Endothelial cell of umbilical vein (primary cell): ENCODE measurements at regions not wholly inside any gene's neighbourhood (a gene's known extent, or its start where the extent isn't known, plus 50 kb on each side); places are given as distances from the start of the nearest gene placed in this dataset.

ENCODE experiments used
- EZH2 ChIP-seq: IDR thresholded peaks from 2 replicates; pipeline ENCODE4 v1.6.1; 2012; ENCODE audit warnings: borderline replicate concordance, low read depth, mild to moderate bottlenecking, moderate library complexity, low read length, inconsistent platforms; ENCODE audit not compliant: severe bottlenecking
- FOS ChIP-seq: IDR thresholded peaks from 2 replicates; pipeline ENCODE4 v1.6.1; 2011; ENCODE audit warnings: mild to moderate bottlenecking, low read length, moderate library complexity, borderline replicate concordance; ENCODE audit not compliant: insufficient read depth
- GATA2 ChIP-seq: IDR thresholded peaks from 2 replicates; pipeline ENCODE4 v1.7.0; 2011; ENCODE audit warnings: low read depth, mild to moderate bottlenecking, moderate library complexity, mixed read lengths, low read length; ENCODE audit not compliant: insufficient read length, insufficient read depth
- JUN ChIP-seq: IDR thresholded peaks from 2 replicates; pipeline ENCODE4 v1.6.1; 2011; ENCODE audit warnings: borderline replicate concordance, low read depth; ENCODE audit not compliant: insufficient read length, insufficient read depth
- MYC ChIP-seq: IDR thresholded peaks from one replicate; pipeline ENCODE4 v1.6.1; 2011; ENCODE audit warnings: mild to moderate bottlenecking, low read depth, low read length
- POLR2A ChIP-seq: IDR thresholded peaks from 2 replicates; pipeline ENCODE4 v1.6.1; 2012; ENCODE audit warnings: low read depth, mild to moderate bottlenecking, control low read depth, low read length
- POLR2AphosphoS5 ChIP-seq: IDR thresholded peaks from 2 replicates; pipeline ENCODE4 v1.6.1; 2012; ENCODE audit warnings: low read depth, mild to moderate bottlenecking, control low read depth, low read length, moderate library complexity; ENCODE audit not compliant: insufficient read depth
- TF ChIP-seq, protein P1 (sequence below): IDR thresholded peaks from 2 replicates; pipeline ENCODE4 v1.6.1; 2011; ENCODE audit not compliant: insufficient read depth, insufficient read length
- TF ChIP-seq, protein P2 (sequence below), 2 donors: IDR thresholded peaks; 1 replicate in 1 of 2; 2 replicates in 1 of 2; pipeline ENCODE4 v1.5.1; 2011; ENCODE audit warnings: low read length in 2 of 2, mild to moderate bottlenecking in 2 of 2, moderate library complexity in 2 of 2, control low read depth in 1 of 2, inconsistent platforms in 1 of 2, low read depth in 1 of 2; ENCODE audit not compliant: insufficient read depth in 1 of 2; ENCODE audit errors: extremely low read depth in 1 of 2

DNA sequence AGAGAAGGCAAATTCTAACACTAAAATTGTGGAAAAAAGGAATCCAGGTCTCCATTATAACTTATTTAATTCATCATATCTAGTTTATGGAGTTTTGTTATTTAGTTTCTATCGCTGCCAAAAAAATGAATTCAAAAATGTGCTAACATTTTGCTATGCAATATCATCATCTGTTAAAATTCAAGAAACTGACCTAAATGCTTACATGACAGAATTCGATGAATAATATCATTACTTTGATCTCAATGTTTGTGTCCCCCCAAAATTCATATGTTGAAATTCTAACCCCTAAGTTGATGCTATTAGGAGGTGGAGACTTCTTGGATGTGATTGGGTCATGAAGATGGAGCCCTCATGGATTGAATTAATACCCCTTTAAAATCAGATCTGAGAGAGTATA, 775.0 kb downstream of the PCDH17 start:
- TF ChIP-seq, protein P1, sequence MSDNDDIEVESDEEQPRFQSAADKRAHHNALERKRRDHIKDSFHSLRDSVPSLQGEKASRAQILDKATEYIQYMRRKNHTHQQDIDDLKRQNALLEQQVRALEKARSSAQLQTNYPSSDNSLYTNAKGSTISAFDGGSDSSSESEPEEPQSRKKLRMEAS = no peak
- TF ChIP-seq, protein P2, sequence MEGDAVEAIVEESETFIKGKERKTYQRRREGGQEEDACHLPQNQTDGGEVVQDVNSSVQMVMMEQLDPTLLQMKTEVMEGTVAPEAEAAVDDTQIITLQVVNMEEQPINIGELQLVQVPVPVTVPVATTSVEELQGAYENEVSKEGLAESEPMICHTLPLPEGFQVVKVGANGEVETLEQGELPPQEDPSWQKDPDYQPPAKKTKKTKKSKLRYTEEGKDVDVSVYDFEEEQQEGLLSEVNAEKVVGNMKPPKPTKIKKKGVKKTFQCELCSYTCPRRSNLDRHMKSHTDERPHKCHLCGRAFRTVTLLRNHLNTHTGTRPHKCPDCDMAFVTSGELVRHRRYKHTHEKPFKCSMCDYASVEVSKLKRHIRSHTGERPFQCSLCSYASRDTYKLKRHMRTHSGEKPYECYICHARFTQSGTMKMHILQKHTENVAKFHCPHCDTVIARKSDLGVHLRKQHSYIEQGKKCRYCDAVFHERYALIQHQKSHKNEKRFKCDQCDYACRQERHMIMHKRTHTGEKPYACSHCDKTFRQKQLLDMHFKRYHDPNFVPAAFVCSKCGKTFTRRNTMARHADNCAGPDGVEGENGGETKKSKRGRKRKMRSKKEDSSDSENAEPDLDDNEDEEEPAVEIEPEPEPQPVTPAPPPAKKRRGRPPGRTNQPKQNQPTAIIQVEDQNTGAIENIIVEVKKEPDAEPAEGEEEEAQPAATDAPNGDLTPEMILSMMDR (IDR thresholded peaks at IDR 0.05; ENCODE audit: extremely low read depth in 1 of 2, insufficient read depth in 1 of 2, low read depth in 1 of 2, low read length in 2 of 2) = no peak
- TF ChIP-seq EZH2 = no peak
- no peak for TF ChIP-seq POLR2A
- no peak for TF ChIP-seq GATA2
- TF ChIP-seq POLR2AphosphoS5 = no peak
- TF ChIP-seq MYC = no peak
- no peak for TF ChIP-seq JUN
- TF ChIP-seq FOS = no peak
